ENCODE measurements at regions not wholly inside any gene's neighbourhood (a gene's known extent, or its start where the extent isn't known, plus 50 kb on each side); places are given as distances from the start of the nearest gene placed in this dataset.
A peak's percentile ranks its signal among the peaks of the same experiment; 100 is the strongest.

DNA sequence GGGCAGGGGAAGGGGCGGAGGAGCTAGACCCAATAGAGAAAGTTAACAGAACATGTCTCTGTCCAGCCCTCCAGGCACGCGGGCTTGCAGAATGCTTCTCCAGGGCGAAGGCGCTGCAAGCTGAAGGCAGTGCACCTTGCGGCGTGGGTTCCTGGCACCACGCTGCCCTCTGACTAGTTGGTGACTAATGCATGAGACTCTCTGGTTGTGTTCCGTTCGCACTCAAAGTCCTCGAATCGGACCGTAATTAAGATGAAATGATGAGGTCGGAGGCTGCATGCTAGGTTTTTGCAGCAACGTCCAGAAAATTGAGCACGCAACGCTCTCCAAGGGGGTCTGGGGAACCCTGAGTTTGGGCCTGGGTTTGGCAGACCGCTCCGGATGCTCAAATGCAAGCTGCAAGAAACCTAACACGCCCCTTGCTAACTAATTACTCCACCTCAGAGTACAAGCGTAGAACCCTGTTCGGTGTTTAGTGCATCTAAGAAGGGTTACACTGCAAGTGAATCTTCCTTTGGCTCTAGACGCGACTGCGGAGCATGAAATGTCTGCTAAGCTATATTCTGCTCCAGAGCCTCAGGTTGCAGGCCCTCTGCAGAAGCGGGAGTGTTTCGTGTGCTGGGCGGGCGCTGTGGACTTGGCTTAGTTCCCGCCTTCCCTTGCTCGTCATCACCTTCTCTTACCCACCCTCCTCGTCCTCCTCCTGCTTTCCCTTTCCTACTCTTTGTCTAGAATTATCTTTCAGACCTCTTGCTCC, 57.1 kb upstream of the NKAP start:
- TF ChIP-seq CTCF (optimal IDR thresholded peaks at IDR 0.05 in 1 of 3, IDR thresholded peaks at IDR 0.05 in 1 of 3, conservative IDR thresholded peaks at IDR 0.05 in 1 of 3; ENCODE audit: extremely low read depth in 1 of 3, insufficient read depth in 2 of 3, low read length in 3 of 3) (no peak), EZH2 (IDR thresholded peaks at IDR 0.05; ENCODE audit: low read length) (peak; percentile 14)
